Endothelial cell of umbilical vein (primary cell): ENCODE measurements at regions not wholly inside any gene's neighbourhood (a gene's known extent, or its start where the extent isn't known, plus 50 kb on each side); places are given as distances from the start of the nearest gene placed in this dataset.

Experiments
- EZH2 ChIP-seq: IDR thresholded peaks from 2 replicates; pipeline ENCODE4 v1.6.1; 2012; ENCODE audit warnings: borderline replicate concordance, low read depth, mild to moderate bottlenecking, moderate library complexity, low read length, inconsistent platforms; ENCODE audit not compliant: severe bottlenecking
- POLR2A ChIP-seq: IDR thresholded peaks from 2 replicates; pipeline ENCODE4 v1.6.1; 2012; ENCODE audit warnings: low read depth, mild to moderate bottlenecking, control low read depth, low read length

DNA sequence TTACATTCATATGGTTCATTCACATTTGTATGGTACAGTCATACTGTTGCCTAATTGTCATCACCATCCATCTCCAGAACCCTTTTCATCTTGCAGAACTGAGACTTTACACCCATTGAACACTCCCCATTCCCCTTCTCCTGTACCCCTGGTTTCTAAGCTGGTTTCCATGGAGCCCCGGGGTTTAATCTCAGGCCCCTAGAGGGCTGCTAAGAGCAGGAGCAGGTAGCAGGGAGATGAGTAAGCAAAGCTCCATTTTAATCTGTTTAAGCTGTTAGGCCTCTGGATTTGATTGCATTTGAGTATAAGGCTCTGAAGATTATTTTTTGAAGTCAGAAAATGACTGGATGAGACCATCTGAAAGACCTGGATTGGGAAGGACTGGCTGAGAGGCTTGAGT is 68.5 kb upstream of the RPL38 start:
- TF ChIP-seq POLR2A, result no peak
- no peak for TF ChIP-seq EZH2
